Smooth muscle cell (in vitro differentiated cells): ENCODE measurements at regions not wholly inside any gene's neighbourhood (a gene's known extent, or its start where the extent isn't known, plus 50 kb on each side); places are given as distances from the start of the nearest gene placed in this dataset.

ENCODE experiments used
- DNase-seq: peaks from one replicate; lab custom pipeline; 2025; ENCODE audit not compliant: unreplicated experiment; lab: John Stamatoyannopoulos, UW
- H2AFZ ChIP-seq: fragments of 200-600 bp; sonication (generic); 2 replicates; pipeline ENCODE4 v1.6.0; 2016; ENCODE audit warnings: antibody characterized with exemption, low read depth, mild to moderate bottlenecking
- H3F3A ChIP-seq: fragments of 200-600 bp; sonication (generic); 2 replicates; pipeline ENCODE4 v1.6.0; 2017; ENCODE audit warnings: antibody characterized with exemption, low read depth
- H3K27ac ChIP-seq: fragments of 200-600 bp; sonication (generic); 2 replicates; pipeline ENCODE4 v1.5.1; 2016; ENCODE audit warnings: low read depth, mild to moderate bottlenecking
- H3K27me3 ChIP-seq: fragments of 200-600 bp; sonication (generic); 2 replicates; pipeline ENCODE4 v1.6.1; 2016; ENCODE audit warnings: low read depth, mild to moderate bottlenecking
- H3K36me3 ChIP-seq: fragments of 200-600 bp; sonication (generic); 2 replicates; pipeline ENCODE4 v1.5.1; 2016; ENCODE audit warnings: low read depth
- H3K4me1 ChIP-seq: fragments of 200-600 bp; sonication (generic); 2 replicates; pipeline ENCODE4 v1.5.1; 2016; ENCODE audit warnings: low read depth
- H3K4me2 ChIP-seq: fragments of 200-600 bp; sonication (generic); 2 replicates; pipeline ENCODE4 v1.6.0; 2016; ENCODE audit warnings: mild to moderate bottlenecking
- H3K4me3 ChIP-seq: fragments of 200-600 bp; sonication (generic); 2 replicates; pipeline ENCODE4 v1.5.1; 2016; ENCODE audit warnings: mild to moderate bottlenecking
- H3K79me2 ChIP-seq: fragments of 200-600 bp; sonication (generic); 2 replicates; pipeline ENCODE4 v1.6.0; 2016; ENCODE audit warnings: low read depth, mild to moderate bottlenecking
- H3K9ac ChIP-seq: fragments of 200-600 bp; sonication (generic); 2 replicates; pipeline ENCODE4 v1.6.0; 2016; ENCODE audit warnings: low read depth
- H3K9me3 ChIP-seq: fragments of 200-600 bp; sonication (generic); replicated peaks from 2 replicates; pipeline ENCODE4 v1.5.1; 2016; ENCODE audit warnings: low read depth
- H4K20me1 ChIP-seq: fragments of 200-600 bp; sonication (generic); 2 replicates; pipeline ENCODE4 v1.6.0; 2016; ENCODE audit warnings: low read depth
- CTCF ChIP-seq: fragments of 200-600 bp; sonication (generic); IDR thresholded peaks from 2 replicates; pipeline ENCODE4 v1.5.1; 2017; ENCODE audit warnings: borderline replicate concordance, mild to moderate bottlenecking, antibody characterized with exemption; ENCODE audit not compliant: insufficient read depth, poor library complexity, severe bottlenecking
- WGBS: methylation state at CpG from one replicate; pipeline ENCODE4 v1.1.7; 2016; ENCODE audit warnings: low lambda C conversion rate; 5-methylcytosine and 5-hydroxymethylcytosine counted together

GRCh38 chr14:101191721-101192660 lies 288.5 kb upstream of the RTL1 start:
- Histone ChIP-seq H3K27ac (no peak overlapping the region), H3K27me3 (no peaks in the 10 kb centered on the region), H3F3A (no peaks in the 10 kb centered on the region), H3K36me3 (no peaks in the 10 kb centered on the region), H3K9me3 (no peaks in the 10 kb centered on the region), H3K4me1 (no peaks in the 10 kb centered on the region), H3K9ac (no peak overlapping the region), H2AFZ (no peak overlapping the region), H3K79me2 (no peaks in the 10 kb centered on the region), H4K20me1 (no peaks in the 10 kb centered on the region), H3K4me3 (no peak overlapping the region), H3K4me2 (no peak overlapping the region)
- no peak for TF ChIP-seq CTCF
- DNase-seq: no peak
- WGBS: 96% methylated on average over 15 of the region's 15 CpGs

GRCh38 chr14:101192661-101193000 lies 289.1 kb upstream of the RTL1 start:
- Histone ChIP-seq H3K4me3 (no peak overlapping the region), H3K27me3 (no peaks in the 10 kb centered on the region), H3K36me3 (no peaks in the 10 kb centered on the region), H2AFZ (no peak overlapping the region), H3K79me2 (no peaks in the 10 kb centered on the region), H3K9ac (no peak overlapping the region), H3K4me2 (no peak overlapping the region), H3K27ac (no peak overlapping the region), H3F3A (no peaks in the 10 kb centered on the region), H4K20me1 (no peaks in the 10 kb centered on the region), H3K4me1 (no peaks in the 10 kb centered on the region), H3K9me3 (no peaks in the 10 kb centered on the region)
- no peak for TF ChIP-seq CTCF
- 93% methylated on average over 4 of the region's 4 CpGs for WGBS
- no peak for DNase-seq

DNA sequence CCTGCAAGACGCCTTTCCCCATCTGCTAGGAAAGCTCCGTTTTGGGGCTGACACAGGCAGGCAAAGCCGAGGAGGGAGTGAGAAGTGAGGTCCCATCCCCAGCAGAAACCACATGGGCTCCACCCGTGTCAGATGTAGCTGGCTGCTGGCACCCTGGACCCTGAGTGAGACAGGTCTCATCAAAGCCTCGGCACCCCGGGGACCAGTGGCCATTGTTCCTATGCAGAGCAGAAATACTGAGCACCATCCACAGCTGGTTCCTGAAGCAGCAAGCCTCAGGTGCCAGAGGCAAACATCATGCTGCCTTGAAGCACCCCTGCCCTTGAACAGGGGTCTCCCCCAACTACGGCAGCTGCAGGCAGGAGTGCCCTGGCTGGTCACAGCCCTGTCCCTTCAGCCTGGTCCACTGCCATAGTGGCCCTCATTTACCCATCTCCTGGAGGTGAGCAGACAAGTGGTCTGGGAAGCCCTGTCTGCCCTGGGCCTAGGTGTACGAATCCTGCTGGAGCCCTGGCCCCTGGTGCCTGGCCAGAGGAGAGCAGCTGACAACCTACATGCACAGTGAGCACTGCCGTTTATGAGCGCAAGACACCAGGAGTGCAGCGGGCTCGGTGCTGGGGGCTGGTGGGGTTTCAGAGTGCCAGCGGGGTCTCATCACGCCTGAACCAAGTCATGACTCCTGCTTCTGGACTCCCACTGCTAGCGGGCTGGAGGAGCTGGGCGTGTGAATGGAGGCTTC lies 289.8 kb upstream of the RTL1 start:
- H3K9ac ChIP-seq: no peak overlapping the region
- H3K27me3 ChIP-seq: no peaks in the 10 kb centered on the region
- no peaks in the 10 kb centered on the region for H4K20me1 ChIP-seq
- H3K9me3 ChIP-seq: no peaks in the 10 kb centered on the region
- H3K4me3 ChIP-seq: no peak overlapping the region
- H3K36me3 ChIP-seq: no peaks in the 10 kb centered on the region
- WGBS: 91% methylated on average over 16 of the region's 16 CpGs
- no peaks in the 10 kb centered on the region for H3K4me1 ChIP-seq
- no peak for TF ChIP-seq CTCF
- H2AFZ ChIP-seq: no peak overlapping the region
- no peak for DNase-seq
- H3F3A ChIP-seq: no peaks in the 10 kb centered on the region
- H3K79me2 ChIP-seq: no peaks in the 10 kb centered on the region
- H3K4me2 ChIP-seq: no peak overlapping the region
- no peak overlapping the region for H3K27ac ChIP-seq
